ENCODE measurements at regions not wholly inside any gene's neighbourhood (a gene's known extent, or its start where the extent isn't known, plus 50 kb on each side); places are given as distances from the start of the nearest gene placed in this dataset.

GRCh38 chr1:60923389-60924087 is 158.8 kb upstream of the NFIA start:
- Histone ChIP-seq H3K79me1 (ENCODE audit: insufficient read depth, low read depth, low read length, poor library complexity, severe bottlenecking) (no peaks in the 10 kb centered on the region), H2AK5ac (ENCODE audit: insufficient read length, low read length) (no peak overlapping the region), H2BK15ac (ENCODE audit: low read depth, low read length) (no peak overlapping the region), H3K56ac (ENCODE audit: insufficient read length, low read depth, low read length) (no peak overlapping the region), H3K27me3 (ENCODE audit: insufficient read depth, low read length) (no peaks in the 10 kb centered on the region), H2BK20ac (ENCODE audit: low read depth, low read length, poor library complexity, severe bottlenecking) (no peak overlapping the region), H2BK12ac (ENCODE audit: insufficient read length, low read depth, low read length) (no peak overlapping the region), H4K5ac (ENCODE audit: insufficient read length, low read depth, low read length) (no peak overlapping the region), H3T11ph (ENCODE audit: low read length) (no peak overlapping the region), H3K4me1 (ENCODE audit: insufficient read depth, low read length) (no peaks in the 10 kb centered on the region; the same call in 1 of the 2 replicates), H3K9ac (ENCODE audit: extremely low read depth, insufficient read length, low read length) (no peak overlapping the region), H4K91ac (ENCODE audit: insufficient read length, low read depth, low read length) (no peak overlapping the region), H3K79me2 (ENCODE audit: insufficient read depth, low read length) (no peaks in the 10 kb centered on the region), H3K23me2 (ENCODE audit: insufficient read length, low read depth, low read length, poor library complexity, severe bottlenecking) (no peaks in the 10 kb centered on the region), H3K18ac (ENCODE audit: insufficient read length, low read depth, low read length) (no peak overlapping the region), H2AFZ (ENCODE audit: low read length) (no peak overlapping the region), H4K8ac (replicated peaks; ENCODE audit: insufficient read length, low read depth, low read length) (no peak overlapping the region), H2BK5ac (ENCODE audit: insufficient read length, low read length) (no peak overlapping the region), H2BK120ac (ENCODE audit: low read depth, low read length, poor library complexity, severe bottlenecking) (no peak overlapping the region), H3K9me3 (ENCODE audit: control insufficient read depth, low read depth, low read length) (no peaks in the 10 kb centered on the region), H4K20me1 (ENCODE audit: control insufficient read depth, insufficient read depth, insufficient read length) (no peaks in the 10 kb centered on the region), H3K4ac (ENCODE audit: low read depth, low read length) (no peak overlapping the region), H3K27ac (ENCODE audit: insufficient read length, low read depth, low read length) (no peak overlapping the region), H3K14ac (ENCODE audit: insufficient read depth, low read length) (no peak overlapping the region), H3K23ac (ENCODE audit: insufficient read length, low read depth, low read length) (no peak overlapping the region), H3K4me2 (ENCODE audit: insufficient read depth, insufficient read length, low read length) (no peak overlapping the region)
- no peak for TF ChIP-seq CTCF (conservative IDR thresholded peaks at IDR 0.05)
- Mint-ChIP-seq H3K4me3 (no peak overlapping the region), H3K27ac (no peak overlapping the region), H3K27me3 (ENCODE audit: low read depth) (peaks cover 1% of the 10 kb centered on the region; the same call in 1 of the 2 replicates), H3K4me1 (peaks cover 14 to 19% of the 10 kb centered on the region in 2 experiments), H3K36me3 (ENCODE audit: insufficient read depth in 1 of 3, low read depth in 3 of 3) (no peaks in the 10 kb centered on the region), H3K9me3 (no peaks in the 10 kb centered on the region)
- no peak for DNase-seq
- WGBS (ENCODE audit: extremely low coverage, insufficient read length, low lambda C conversion rate) = no CpG with 5 or more reads among the region's 5 CpGs
